PC-9 (cell line): ENCODE measurements at regions not wholly inside any gene's neighbourhood (a gene's known extent, or its start where the extent isn't known, plus 50 kb on each side); places are given as distances from the start of the nearest gene placed in this dataset.

Experiments
- BruUV-seq: library from RNA; stranded (reverse); fragments of 400-500 nt; replicated peaks from 2 replicates; lab custom pipeline; 2021; lab: Mats Ljungman, UMichigan
- CTCF ChIA-PET: fragments of 300-600 bp; sonication (Branson Sonifier 250); formaldehyde crosslinking; loops from one replicate; lab custom pipeline; 2022; ENCODE audit warnings: antibody characterized with exemption; lab: Charles Lee
- POLR2A ChIA-PET: fragments of 300-600 bp; sonication (Branson Sonifier 250); formaldehyde crosslinking; loops from one replicate; lab custom pipeline; 2022; ENCODE audit warnings: antibody characterized with exemption; ENCODE audit not compliant: unreplicated experiment; lab: Charles Lee
- DNase-seq, 2 experiments: peaks; one replicate each; pipeline versions ENCODE4 v3.0.0 to v3.0.0-alpha.2; 2015 to 2022; ENCODE audit warnings: mixed read lengths in 1 of 2
- H2AFZ ChIP-seq: fragments of 200-600 bp; sonication (generic); 2 replicates; pipeline ENCODE4 v1.8.1; 2017; ENCODE audit warnings: antibody characterized with exemption
- H3F3A ChIP-seq: fragments of 200-600 bp; sonication (generic); 2 replicates; pipeline ENCODE4 v1.8.1; 2017; ENCODE audit warnings: antibody characterized with exemption, mild to moderate bottlenecking, low read depth; ENCODE audit not compliant: insufficient read depth
- H3K27ac ChIP-seq: fragments of 200-600 bp; sonication (generic); 2 replicates; pipeline ENCODE4 v1.6.1; 2016; ENCODE audit warnings: mixed run types
- H3K27me3 ChIP-seq: fragments of 200-600 bp; sonication (generic); 2 replicates; pipeline ENCODE4 v1.6.1; 2016; ENCODE audit warnings: low read depth, mixed run types; ENCODE audit not compliant: insufficient read depth
- H3K36me3 ChIP-seq: fragments of 200-600 bp; sonication (generic); 2 replicates; pipeline ENCODE4 v1.6.1; 2016; ENCODE audit warnings: low read depth, mixed run types
- H3K4me1 ChIP-seq: fragments of 200-600 bp; sonication (generic); replicated peaks from 2 replicates; pipeline ENCODE4 v1.6.1; 2016; ENCODE audit warnings: mixed run types; ENCODE audit not compliant: insufficient read depth
- H3K4me2 ChIP-seq: fragments of 200-600 bp; sonication (generic); 2 replicates; pipeline ENCODE4 v1.6.1; 2017; ENCODE audit warnings: mixed run types
- H3K4me3 ChIP-seq: fragments of 200-600 bp; sonication (generic); 2 replicates; pipeline ENCODE4 v1.6.1; 2016; ENCODE audit warnings: mixed run types
- H3K79me2 ChIP-seq: fragments of 200-600 bp; sonication (generic); 2 replicates; pipeline ENCODE4 v1.6.1; 2017; ENCODE audit warnings: low read depth, mixed run types
- H3K9me2 ChIP-seq: fragments of 200-600 bp; sonication (generic); 2 replicates; pipeline ENCODE4 v1.8.1; 2017; ENCODE audit warnings: mild to moderate bottlenecking; ENCODE audit not compliant: insufficient read depth
- H3K9me3 ChIP-seq: fragments of 200-600 bp; sonication (generic); 2 replicates; pipeline ENCODE4 v1.8.1; 2016; ENCODE audit warnings: low read depth; ENCODE audit not compliant: insufficient read depth
- H4K20me1 ChIP-seq: fragments of 200-600 bp; sonication (generic); 2 replicates; pipeline ENCODE4 v1.8.1; 2017; ENCODE audit not compliant: insufficient read depth
- CTCF ChIP-seq: fragments of 200-600 bp; sonication (generic); conservative IDR thresholded peaks from 2 replicates; pipeline ENCODE4 v1.6.1; 2017; ENCODE audit warnings: mixed run types, antibody characterized with exemption, mild to moderate bottlenecking, moderate library complexity
- EZH2 ChIP-seq: fragments of 200-600 bp; sonication (generic); IDR thresholded peaks from 2 replicates; pipeline ENCODE4 v1.8.0; 2017; ENCODE audit warnings: antibody characterized with exemption, low read depth
- intact Hi-C: fragments of 100-400 bp; cut with micrococcal nuclease; formaldehyde crosslinking; loops from one replicate; pipeline ENCODE4 v1.10.0; 2022; ENCODE audit not compliant: unreplicated experiment

DNA sequence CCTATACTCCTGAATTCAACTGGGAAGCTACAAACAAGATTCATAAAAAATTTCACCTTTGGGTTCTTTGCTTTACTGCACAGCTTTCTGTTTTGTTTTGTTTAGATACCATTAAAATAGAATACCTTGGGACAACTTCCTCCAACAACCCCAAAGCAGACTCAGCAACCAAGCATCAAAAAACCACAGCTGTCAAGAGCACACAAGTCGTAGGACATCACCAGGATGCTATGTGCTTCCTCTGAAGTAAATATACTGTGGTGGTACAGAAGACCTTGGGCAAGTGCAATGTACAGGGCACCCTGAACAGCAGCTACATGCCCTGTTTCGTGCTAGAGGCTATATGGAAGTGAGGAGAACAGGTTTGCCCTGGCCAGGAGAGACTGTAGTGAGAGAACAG, 359.3 kb downstream of the BCL11B start:
- no peaks in the 10 kb centered on the region for H3K9me2 ChIP-seq
- H3K4me1 ChIP-seq, result no peaks in the 10 kb centered on the region
- no peak overlapping the region for H3K4me2 ChIP-seq
- H4K20me1 ChIP-seq, result no peaks in the 10 kb centered on the region
- H3K79me2 ChIP-seq, result no peaks in the 10 kb centered on the region
- no peak for TF ChIP-seq CTCF
- TF ChIP-seq EZH2, result no peak
- no peaks in the 10 kb centered on the region for H3K9me3 ChIP-seq
- H2AFZ ChIP-seq, result no peak overlapping the region
- H3K27ac ChIP-seq, result no peak overlapping the region
- no TSS peak for BruUV-seq
- DNase-seq, result no peak
- H3K36me3 ChIP-seq, result no peaks in the 10 kb centered on the region
- no peak overlapping the region for H3K4me3 ChIP-seq
- H3K27me3 ChIP-seq, result peaks cover 2% of the 10 kb centered on the region; the same call in 1 of the 2 replicates
- H3F3A ChIP-seq, result no peaks in the 10 kb centered on the region
- POLR2A ChIA-PET, result no interaction called here
- CTCF ChIA-PET, result no interaction called here
- intact Hi-C loops, result no loop called here

GRCh38 chr14:98913967-98914650, 357.9 kb downstream of the BCL11B start:
- no peaks in the 10 kb centered on the region for H3F3A ChIP-seq
- H4K20me1 ChIP-seq, result no peaks in the 10 kb centered on the region
- no peaks in the 10 kb centered on the region for H3K9me2 ChIP-seq
- H3K79me2 ChIP-seq, result no peaks in the 10 kb centered on the region
- no TSS peak for BruUV-seq
- H3K27me3 ChIP-seq, result 0 out of 2 replicates have a peak, but pooled peaks cover 2% of the 10 kb centered on the region
- no peak overlapping the region for H3K27ac ChIP-seq
- H3K9me3 ChIP-seq, result no peaks in the 10 kb centered on the region
- intact Hi-C loops, result no loop called here
- DNase-seq, result no peak
- H3K4me2 ChIP-seq, result no peak overlapping the region
- TF ChIP-seq EZH2 (no peak), CTCF (no peak)
- H3K36me3 ChIP-seq, result no peaks in the 10 kb centered on the region
- ChIA-PET POLR2A (no interaction called here), CTCF (no interaction called here)
- H2AFZ ChIP-seq, result no peak overlapping the region
- H3K4me3 ChIP-seq, result no peak overlapping the region
- H3K4me1 ChIP-seq, result no peaks in the 10 kb centered on the region

DNA sequence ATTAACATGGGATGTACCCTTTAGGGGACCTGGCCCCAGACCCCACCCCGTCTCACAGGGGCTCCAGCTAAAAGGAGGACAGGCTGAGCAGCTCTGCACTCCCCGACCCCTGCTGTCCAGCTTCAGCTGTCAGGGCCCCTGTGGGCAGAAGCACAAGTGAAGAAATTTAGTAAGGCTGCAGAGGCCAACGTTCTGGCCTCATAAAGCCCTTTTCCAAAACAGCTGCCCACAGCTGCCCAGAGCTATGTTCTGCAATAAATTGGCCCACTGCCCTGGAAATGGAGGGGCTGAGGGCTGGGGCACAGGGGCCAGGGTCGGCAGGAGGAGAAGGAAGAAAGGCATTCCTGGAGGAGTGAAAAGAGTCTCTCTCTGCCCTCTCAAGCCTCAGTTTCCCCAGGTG, 357.1 kb downstream of the BCL11B start:
- Histone ChIP-seq H2AFZ (no peak overlapping the region), H3K9me3 (no peaks in the 10 kb centered on the region), H3K79me2 (no peaks in the 10 kb centered on the region), H3F3A (no peaks in the 10 kb centered on the region), H3K27me3 (0 out of 2 replicates have a peak, but pooled peaks cover under 1% of the 10 kb centered on the region), H3K36me3 (no peaks in the 10 kb centered on the region), H3K4me3 (no peak overlapping the region), H3K4me2 (no peak overlapping the region), H3K9me2 (no peaks in the 10 kb centered on the region), H4K20me1 (no peaks in the 10 kb centered on the region), H3K27ac (no peak overlapping the region), H3K4me1 (no peaks in the 10 kb centered on the region)
- CTCF ChIA-PET, result no interaction called here
- no peak for DNase-seq
- no TSS peak for BruUV-seq
- intact Hi-C loops, result no loop called here
- POLR2A ChIA-PET, result no interaction called here
- no peak for TF ChIP-seq CTCF
